GM12878 (cell line): ENCODE measurements at regions not wholly inside any gene's neighbourhood (a gene's known extent, or its start where the extent isn't known, plus 50 kb on each side); places are given as distances from the start of the nearest gene placed in this dataset.

ENCODE experiments used
- CEBPZ ChIP-seq: fragments of 150-350 bp; IDR thresholded peaks from 2 replicates; pipeline ENCODE4 v1.6.1; 2016; ENCODE audit warnings: low read depth, low read length
- CTCF ChIP-seq, 3 experiments: IDR thresholded peaks in 2 of 3; conservative IDR thresholded peaks in 1 of 3; 2 replicates each; pipeline ENCODE4 v1.5.1; 2011; ENCODE audit warnings: low read depth in 3 of 3, low read length in 3 of 3, mild to moderate bottlenecking in 3 of 3, control low read depth in 2 of 3, moderate library complexity in 2 of 3, inconsistent platforms in 1 of 3, mixed read lengths in 1 of 3; ENCODE audit not compliant: control insufficient read depth in 2 of 3, insufficient read depth in 1 of 3; ENCODE audit errors: extremely low read depth in 1 of 3
- TF ChIP-seq, protein P1 (sequence below): IDR thresholded peaks from 2 replicates; pipeline ENCODE4 v1.6.1; 2011; ENCODE audit warnings: borderline replicate concordance, low read depth, mild to moderate bottlenecking, moderate library complexity, mixed read lengths, low read length; ENCODE audit not compliant: insufficient read depth; ENCODE audit errors: extremely low read length

GRCh38 chr6:134863763-134864510 is 86.0 kb downstream of the ALDH8A1 start:
- TF ChIP-seq, protein P1, sequence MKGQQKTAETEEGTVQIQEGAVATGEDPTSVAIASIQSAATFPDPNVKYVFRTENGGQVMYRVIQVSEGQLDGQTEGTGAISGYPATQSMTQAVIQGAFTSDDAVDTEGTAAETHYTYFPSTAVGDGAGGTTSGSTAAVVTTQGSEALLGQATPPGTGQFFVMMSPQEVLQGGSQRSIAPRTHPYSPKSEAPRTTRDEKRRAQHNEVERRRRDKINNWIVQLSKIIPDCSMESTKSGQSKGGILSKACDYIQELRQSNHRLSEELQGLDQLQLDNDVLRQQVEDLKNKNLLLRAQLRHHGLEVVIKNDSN: no peak
- TF ChIP-seq CTCF (IDR thresholded peaks at IDR 0.05 in 2 of 3, conservative IDR thresholded peaks at IDR 0.05 in 1 of 3; ENCODE audit: control insufficient read depth in 2 of 3, extremely low read depth in 1 of 3, insufficient read depth in 1 of 3, low read depth in 3 of 3, low read length in 3 of 3): no peak
- no peak for TF ChIP-seq CEBPZ
